Activated CD4-positive, CD25-positive, alpha-beta regulatory T cell (primary cell): ENCODE measurements at regions not wholly inside any gene's neighbourhood (a gene's known extent, or its start where the extent isn't known, plus 50 kb on each side); places are given as distances from the start of the nearest gene placed in this dataset.

Experiments used
- DNase-seq, 4 experiments: peaks; one replicate each; lab custom pipeline; 2025; lab: John Stamatoyannopoulos, UW

DNA sequence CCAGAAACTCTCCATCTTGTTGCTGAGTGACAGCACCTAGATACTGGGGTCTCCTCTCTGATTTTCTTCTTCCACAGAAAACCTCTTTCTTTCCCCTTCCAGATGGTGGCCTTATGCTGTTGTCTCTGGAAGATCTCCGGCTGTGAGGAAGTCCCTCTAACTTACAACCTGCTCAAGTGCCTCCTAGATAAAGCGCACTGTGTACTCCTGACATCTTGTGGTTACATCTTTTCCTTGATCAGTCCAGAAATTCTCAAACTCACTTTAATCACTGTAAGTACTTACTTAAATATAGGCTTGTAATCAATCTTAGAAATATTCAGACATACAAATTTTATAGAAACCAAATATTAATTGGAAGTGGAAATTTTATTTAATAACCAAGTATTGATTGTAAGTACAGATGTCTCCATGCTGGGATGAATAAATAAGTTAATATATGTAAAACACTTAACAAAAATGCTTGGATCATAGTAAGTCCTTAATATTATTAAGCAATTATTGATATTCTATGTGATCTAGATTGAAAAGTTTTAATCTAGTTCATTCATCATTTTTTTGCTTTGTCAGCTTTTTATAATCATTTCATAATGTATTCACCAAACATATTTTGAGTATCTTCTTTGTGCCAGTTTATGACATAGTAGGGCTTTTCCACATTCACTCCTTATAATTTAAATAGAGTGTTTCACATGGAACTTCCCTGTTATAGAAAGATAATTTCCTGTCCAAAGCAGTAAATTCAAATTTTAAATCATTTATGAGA is 1381.4 kb upstream of the CDH6 start:
- DNase-seq, result no peak

DNA sequence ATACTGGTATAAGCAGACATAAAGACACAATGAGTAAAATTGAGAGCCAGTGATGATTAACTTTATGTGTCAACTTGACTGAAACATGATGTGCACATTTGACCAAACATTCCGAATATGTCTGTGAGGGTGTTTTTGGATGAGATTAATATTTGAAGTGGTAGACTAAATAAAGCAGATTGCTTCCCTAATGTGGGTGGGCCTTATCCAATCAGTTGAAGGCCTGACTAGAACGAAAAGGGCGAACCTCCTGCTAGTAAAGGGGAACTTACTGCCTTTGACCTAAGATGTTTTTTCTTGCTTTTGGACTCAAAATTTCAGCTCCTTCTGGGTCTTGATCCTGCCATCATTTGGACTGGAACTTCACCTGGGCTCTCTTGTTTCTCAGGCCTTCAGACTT is 1387.7 kb upstream of the CDH6 start:
- DNase-seq, result no peak

DNA sequence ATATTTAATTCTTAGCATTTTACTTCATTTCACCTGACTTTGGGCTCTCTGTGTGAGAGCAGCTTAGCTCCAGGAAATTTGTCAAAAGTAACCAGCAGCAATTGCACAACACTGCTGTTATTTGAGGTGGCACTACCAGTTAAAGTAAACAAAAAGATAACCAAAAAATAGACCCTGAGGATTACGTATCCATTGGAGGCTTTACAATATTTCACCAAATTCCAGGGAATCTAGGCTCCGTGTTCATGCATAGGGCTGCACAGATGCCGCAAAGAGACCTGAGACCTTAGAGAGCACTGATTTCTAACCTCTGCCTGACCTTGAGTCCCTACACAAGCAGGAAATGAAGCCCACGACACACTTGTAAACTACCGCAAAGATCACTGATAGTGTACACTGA is 1392.7 kb upstream of the CDH6 start:
- DNase-seq, result no peak

DNA sequence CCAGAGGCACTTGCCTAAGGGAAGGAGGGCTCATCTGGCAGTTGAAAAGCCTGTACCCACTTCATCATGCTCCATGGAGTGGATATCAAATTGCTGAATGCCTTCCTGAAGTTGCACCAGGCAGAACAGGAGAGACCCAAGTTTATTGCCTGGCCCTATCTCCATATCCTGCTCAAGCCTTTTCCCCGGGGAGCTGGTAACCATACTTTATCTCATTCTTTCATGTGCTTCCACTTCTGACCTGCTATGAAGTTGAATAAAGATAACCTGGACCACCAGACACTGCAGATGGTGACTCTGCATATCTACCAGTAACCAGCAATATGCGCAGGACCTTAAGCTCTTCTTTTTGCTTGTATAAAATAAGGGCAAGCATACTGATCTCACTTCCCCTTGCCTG is 1397.5 kb upstream of the CDH6 start:
- DNase-seq, result no peak

DNA sequence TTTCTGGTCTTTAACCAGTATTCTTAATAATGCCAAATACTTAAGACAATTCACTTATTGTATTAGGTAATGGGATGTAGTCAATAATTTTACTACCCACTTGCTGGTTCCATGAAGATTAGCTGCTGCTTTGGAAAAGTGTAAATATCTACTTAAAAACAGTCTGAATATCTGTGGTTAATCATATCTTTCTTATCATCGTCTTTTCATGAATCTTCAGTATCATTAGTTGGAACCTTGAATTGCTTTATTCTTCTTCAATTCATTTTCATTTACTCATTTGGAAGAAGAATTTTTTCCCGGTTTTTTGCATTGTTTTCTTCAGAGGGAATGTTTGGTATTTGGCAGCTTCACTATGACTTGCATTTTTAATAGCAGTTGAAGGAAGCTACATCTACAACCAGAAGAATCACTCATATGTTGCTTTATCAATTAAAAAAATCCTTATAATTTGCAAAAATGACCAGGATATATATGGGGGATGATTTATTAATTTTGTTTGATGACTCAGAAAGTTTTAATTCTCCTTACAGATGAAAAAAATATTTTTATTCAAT is 1398.3 kb upstream of the CDH6 start:
- no peak for DNase-seq

DNA sequence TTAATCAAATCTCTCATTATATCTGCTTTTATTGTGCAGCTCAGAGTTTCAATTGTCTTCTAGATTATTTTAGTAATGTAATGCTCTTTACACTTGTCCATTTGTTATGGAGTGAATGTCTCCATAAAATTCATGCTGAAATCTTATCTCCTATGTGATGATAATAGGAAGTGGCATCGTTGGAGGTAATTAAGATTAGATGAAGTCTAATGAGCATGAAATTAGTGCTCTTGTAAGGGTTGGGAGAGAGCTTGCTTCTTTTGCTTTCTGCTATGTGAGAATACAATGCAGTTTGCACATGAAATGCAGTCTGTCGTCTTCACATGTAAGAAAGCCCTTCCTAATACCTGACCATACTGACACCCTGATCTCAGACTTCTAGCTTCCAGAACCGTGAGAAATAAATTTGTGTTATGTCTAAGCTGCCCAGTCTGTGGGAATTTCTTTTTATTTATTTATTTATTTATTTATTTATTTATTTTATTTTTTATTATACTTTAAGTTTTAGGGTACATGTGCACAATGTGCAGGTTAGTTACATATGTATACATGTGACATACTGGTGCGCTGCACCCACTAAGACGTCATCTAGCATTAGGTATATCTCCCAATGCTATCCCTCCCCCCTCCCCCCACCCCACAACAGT is 1399.2 kb upstream of the CDH6 start:
- DNase-seq, result no peak

DNA sequence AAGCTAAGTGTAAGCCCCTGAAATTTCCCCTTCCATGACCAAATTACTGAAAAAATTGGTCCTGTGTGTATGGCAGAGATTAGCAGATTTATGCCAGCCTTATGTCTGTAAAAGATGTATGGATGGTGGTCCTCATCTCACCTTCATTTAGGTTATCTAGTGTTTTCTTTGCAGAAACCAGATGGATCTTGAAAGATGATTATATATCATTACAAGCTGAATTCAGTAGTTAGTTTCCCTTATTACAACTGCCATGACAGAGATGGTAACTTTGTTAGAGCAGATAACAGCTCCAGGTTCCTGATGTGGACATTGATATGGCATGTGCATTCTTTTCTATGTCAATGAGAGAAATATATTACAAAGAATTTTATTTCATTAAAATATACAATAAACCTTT is 1403.2 kb upstream of the CDH6 start:
- no peak for DNase-seq

DNA sequence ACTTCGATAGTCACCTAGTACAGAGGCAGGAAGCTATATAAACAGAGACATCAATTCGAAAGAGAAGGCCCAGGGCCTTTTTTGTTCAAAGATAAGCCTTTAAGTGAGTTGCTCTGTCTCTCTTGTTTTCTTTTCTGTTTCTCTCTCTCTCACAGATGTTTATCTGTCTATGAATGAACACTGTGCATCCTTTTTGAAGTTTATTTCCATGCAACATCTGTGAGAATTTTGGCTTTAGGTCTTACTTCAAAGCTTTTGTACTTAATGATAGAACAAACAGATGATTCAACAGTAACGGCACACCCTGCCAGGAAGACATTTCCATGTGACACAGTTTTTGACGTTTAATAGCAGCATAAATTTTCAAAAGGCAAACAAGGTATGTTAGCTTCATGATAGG is 1413.1 kb upstream of the CDH6 start:
- DNase-seq, result no peak

DNA sequence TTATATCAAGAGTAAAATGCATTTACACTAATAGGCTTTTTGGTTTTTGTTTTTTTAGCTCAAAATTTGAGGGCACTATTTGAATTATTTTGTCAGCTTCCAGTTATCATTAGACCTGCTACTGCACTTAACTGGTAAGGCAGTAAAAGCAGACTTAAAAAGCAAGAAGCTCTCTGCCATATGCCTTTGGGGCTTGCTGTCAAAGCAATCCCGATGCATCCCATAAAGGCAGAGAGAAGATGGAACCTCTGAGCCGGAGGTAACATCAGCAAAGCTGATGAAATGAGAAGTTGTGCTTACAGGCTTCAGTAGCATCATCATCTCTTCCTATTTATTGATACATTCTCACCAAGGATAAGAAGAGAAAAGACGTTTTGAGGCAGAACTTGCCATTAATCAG is 1414.3 kb upstream of the CDH6 start:
- DNase-seq, result no peak

DNA sequence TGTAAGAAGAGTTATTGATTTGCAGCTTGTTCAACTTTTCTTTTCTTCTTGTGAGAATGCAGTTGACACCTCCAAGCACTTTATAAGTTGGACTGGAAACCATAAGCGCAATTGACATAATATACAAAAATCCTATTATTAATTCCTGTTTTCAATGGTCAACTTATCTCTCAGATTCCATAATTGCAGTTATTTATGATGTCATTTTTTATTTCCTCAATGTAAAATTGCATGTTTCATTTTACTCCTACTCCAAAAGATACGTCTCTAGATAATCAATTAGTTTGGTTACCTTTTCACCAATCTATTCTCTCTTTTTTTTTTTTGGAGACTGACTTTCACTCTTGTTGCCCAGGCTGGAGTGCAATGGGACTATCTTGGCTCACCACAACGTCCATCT is 1416.1 kb upstream of the CDH6 start:
- DNase-seq, result no peak

DNA sequence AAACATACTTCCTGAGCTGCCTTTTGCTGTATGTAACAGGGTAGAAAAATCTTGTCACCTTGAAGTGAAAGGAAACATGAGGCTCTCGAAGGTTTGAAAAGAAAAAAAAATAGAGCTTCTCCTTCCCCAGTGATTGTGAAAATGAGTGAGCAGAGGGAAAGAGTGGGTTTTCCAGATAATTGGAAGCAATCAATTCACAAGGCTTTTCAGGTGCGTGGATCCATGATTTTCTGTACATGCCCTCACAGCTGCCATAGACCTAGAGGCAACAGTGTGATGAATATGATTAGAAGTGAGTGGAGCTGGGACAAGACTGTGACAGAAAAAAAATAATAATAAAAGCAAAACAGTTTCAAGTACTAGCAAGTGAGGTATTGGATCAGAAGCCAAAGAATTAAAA is 1422.5 kb upstream of the CDH6 start:
- no peak for DNase-seq

DNA sequence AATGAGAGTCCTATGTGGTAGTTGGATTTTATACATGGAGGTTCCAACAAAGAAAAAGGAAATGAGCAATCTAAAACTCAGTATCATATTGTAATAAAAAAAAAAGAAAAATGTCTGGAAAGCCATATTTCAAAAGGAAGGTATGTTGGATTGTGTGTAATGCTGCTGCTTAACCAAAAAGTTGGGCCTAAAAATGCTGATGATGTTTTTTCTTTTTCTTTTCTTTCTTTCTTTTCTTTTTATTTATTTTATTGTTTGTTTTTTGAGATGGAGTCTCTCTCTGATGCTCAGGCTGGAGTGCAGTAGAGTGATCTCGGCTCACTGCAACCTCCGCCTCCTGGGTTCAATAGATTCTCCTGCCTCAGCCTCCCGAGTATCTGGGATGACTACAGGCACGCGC is 1424.0 kb upstream of the CDH6 start:
- DNase-seq, result no peak

DNA sequence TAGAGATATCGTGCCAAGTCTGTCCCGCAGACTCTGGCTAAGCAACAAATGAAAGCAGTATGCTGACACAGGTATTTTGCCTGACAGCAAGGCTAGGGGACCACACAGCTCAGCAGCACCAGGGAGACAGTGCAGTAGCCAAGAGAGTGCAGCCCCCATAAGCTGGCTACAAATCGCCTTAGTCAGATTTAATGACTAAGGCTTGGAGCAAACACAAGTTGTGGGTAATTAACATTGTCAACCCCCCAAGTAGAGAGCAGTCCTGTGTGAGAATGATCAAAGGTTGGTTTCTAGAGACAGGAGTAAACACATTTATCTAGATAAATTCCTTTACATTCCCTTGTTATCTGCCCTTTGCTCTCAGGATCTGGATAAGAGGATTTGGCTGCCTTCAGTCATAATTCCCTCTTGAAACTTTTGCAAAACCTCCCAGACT is 1434.5 kb upstream of the CDH6 start:
- DNase-seq, result no peak

DNA sequence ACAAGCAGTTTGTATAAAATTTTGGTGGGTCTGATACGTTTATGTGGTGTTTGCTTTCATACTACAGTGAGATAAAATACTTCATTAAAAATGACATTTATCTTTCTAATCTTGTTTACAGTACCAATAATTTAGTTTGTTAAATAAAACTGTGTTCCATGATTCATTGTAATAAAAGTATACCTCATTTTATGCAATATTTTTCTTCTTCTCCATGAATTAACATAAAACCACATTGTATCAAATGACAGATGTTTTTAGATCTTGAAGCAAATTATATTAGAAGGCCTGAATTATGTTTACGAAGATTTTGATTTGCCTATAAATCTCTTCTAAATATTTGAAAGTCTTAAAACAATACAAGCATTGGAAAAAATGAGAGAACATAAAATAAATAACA is 1443.0 kb upstream of the CDH6 start:
- no peak for DNase-seq

DNA sequence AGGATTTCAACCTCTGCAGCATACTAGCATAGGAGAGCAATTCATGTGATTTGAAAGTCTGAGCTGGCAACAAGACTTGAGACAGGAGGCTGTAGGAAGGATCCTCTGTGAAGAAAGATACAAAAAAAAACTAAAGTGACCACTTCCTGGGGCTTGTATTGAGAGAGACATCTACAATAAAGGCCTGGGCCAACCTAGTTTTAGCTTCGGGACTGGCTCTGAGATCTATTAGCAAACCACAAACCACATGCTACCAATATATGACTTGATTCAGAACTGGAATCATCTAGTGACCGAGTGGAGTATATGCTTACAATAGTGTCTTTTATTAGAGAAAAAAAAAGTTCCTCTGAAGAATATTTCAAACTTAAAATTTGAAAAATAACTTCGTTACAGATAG is 1448.9 kb upstream of the CDH6 start:
- DNase-seq, result no peak

DNA sequence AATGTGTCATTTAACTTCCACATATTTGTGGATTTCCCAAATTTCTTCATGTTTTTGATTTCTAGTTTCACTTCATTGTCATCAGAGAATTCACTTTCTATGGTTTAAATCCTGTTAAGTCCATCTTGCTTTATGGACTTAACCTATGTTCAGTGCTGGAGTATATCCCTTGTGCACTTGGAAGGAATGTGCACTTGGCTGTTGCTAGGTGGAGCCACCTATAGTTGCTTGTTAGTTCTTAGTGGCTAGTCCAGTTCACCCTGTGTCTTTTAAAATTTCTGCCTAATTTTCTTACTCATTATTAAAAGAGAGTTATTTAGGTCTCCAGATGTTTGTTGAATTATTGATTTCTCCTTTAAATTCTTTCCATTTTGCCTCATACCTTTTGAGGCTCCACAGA is 1472.5 kb upstream of the CDH6 start:
- DNase-seq, result no peak

DNA sequence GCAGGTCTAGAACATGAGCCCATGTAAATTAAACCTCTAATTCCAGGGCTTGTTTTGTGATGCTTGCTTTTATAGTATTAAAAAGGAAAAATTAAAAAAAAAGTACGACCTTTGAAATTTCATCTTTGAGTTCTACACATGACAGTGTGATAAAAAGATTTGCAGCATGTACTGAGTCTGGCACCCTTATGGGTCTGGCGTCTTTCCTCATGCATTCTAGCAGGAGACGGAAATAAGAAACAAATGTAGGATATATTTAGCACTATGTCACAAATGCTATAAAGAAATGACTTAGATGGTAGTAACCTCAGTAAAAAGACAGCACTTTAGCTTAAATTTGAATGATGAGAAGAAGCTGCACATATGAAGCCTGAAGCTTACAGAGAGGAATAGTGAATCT is 1474.3 kb upstream of the CDH6 start:
- DNase-seq, result no peak

DNA sequence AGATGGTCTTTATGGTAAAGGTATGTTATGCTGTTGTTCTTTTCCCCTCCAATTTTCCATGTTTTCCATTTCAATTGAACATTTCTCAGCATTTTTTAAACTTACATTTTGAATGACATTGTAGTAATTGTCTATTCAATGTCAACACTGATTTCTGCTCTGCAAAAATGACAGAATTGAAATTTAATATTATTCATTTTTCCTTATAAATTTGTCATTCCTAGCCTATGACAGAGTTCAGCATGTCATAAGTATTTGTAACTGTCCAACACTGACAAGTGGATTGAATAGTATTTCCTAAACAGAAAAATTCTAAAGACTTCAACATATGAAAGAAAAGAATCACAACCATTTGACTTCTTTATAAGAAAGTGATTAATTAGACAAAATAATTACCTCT is 1478.3 kb upstream of the CDH6 start:
- DNase-seq, result no peak

DNA sequence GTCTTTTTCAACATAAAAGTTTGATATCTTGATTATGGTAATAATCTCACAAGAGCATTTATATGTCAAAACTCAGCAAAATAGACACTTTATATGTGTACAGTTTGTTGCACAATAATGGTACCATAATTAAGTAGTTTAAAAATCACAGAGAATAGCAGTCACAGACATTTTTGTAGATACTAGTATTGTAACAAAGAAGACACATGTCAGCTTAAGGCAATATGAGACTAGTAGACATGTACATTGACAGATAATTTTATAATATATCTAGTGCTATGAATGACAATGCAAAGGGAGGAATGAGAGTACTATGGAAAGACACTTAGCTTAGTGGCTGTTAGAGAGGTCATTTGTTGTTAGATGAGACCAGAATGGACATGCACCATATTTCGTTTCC is 1490.6 kb upstream of the CDH6 start:
- no peak for DNase-seq

DNA sequence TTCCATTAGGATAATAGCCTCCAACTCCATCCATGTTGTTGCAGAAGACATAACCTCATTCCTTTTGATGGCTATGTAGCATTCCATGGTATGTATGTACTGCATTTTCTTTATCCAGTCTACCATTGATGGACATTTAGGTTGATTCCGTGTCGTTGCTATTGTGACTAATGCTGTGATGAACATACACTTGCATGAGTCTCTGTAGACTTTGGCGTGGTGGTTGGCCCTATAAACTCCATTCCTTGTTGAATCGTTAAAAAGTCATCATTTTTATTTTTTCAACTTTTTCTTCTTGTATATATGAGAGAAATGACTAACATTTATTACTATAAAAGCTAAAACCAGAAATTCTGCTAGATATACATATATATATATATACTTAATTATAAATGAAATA is 1491.9 kb upstream of the CDH6 start:
- no peak for DNase-seq

DNA sequence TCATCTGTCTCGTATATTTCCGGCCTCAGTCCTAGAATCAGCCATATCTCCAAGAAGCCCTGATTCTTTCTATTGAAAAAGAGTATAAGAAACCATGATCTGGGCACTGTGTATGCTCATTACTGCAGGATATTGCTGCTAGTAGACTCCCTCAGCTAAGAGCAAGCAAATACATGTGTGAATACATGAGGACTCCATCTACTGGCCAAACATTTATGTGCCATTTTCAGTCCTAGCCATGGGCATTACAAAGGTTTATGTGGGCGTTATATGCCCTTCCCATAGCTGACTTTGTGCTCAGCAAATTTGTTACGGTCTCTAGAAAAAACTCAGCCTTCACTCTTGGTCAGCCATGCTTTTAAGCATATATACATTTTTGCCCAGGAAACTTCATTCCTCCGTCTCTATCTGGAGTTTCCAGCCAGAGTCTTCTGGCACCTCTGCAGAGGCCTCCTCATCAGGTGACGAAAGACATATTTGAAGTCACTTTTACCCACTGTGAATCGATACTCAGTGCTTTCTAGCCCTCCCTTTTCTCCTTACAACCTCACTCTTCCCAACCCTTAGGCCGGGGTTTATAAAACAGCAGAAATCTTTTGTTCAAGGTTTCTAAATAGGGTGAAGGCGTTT is 1495.6 kb upstream of the CDH6 start:
- no peak for DNase-seq

DNA sequence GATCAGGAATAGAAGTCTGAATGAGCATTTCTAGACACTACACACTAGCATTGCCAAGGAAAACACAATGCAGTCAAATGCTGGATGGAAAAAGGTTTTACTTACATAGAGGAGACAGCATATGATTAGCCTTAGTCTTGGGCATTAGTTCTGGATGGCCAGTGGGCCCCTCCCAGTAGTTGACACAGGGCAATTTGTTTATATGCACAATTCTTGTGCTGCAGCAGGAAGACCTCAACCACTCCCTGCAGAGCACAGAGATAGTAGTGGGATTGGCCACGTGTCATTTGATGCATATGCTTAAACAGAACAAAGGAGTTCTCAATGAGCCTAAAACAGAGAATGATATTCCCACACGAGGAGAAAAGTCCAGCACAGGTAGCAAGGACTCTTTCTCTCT is 1496.2 kb upstream of the CDH6 start:
- no peak for DNase-seq

DNA sequence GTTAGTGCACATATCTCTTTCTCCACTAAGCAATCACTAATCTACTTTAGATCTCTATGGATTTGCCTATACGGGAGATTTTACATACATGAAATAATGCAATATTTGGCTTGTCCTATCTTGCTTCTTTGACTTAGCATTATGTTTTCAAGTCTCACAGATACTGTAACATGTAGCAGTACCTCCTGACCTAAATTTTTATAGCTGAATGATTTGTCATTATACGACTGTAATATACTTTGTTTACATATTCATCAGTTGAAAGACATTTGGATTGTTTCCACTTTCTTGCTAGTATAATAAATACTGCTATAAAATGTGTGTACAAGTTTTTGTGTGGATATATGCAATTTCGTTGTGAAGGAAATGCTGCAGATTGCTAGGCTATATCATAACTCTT is 1520.8 kb upstream of the CDH6 start:
- no peak for DNase-seq
